Smooth muscle cell (in vitro differentiated cells): ENCODE measurements at regions not wholly inside any gene's neighbourhood (a gene's known extent, or its start where the extent isn't known, plus 50 kb on each side); places are given as distances from the start of the nearest gene placed in this dataset.

Experiments used
- DNase-seq: peaks from one replicate; lab custom pipeline; 2025; ENCODE audit not compliant: unreplicated experiment; lab: John Stamatoyannopoulos, UW
- H2AFZ ChIP-seq: fragments of 200-600 bp; sonication (generic); 2 replicates; pipeline ENCODE4 v1.6.0; 2016; ENCODE audit warnings: antibody characterized with exemption, low read depth, mild to moderate bottlenecking
- H3F3A ChIP-seq: fragments of 200-600 bp; sonication (generic); 2 replicates; pipeline ENCODE4 v1.6.0; 2017; ENCODE audit warnings: antibody characterized with exemption, low read depth
- H3K27ac ChIP-seq: fragments of 200-600 bp; sonication (generic); 2 replicates; pipeline ENCODE4 v1.5.1; 2016; ENCODE audit warnings: low read depth, mild to moderate bottlenecking
- H3K27me3 ChIP-seq: fragments of 200-600 bp; sonication (generic); 2 replicates; pipeline ENCODE4 v1.6.1; 2016; ENCODE audit warnings: low read depth, mild to moderate bottlenecking
- H3K36me3 ChIP-seq: fragments of 200-600 bp; sonication (generic); 2 replicates; pipeline ENCODE4 v1.5.1; 2016; ENCODE audit warnings: low read depth
- H3K4me1 ChIP-seq: fragments of 200-600 bp; sonication (generic); 2 replicates; pipeline ENCODE4 v1.5.1; 2016; ENCODE audit warnings: low read depth
- H3K4me2 ChIP-seq: fragments of 200-600 bp; sonication (generic); 2 replicates; pipeline ENCODE4 v1.6.0; 2016; ENCODE audit warnings: mild to moderate bottlenecking
- H3K4me3 ChIP-seq: fragments of 200-600 bp; sonication (generic); 2 replicates; pipeline ENCODE4 v1.5.1; 2016; ENCODE audit warnings: mild to moderate bottlenecking
- H3K79me2 ChIP-seq: fragments of 200-600 bp; sonication (generic); 2 replicates; pipeline ENCODE4 v1.6.0; 2016; ENCODE audit warnings: low read depth, mild to moderate bottlenecking
- H3K9ac ChIP-seq: fragments of 200-600 bp; sonication (generic); 2 replicates; pipeline ENCODE4 v1.6.0; 2016; ENCODE audit warnings: low read depth
- H3K9me3 ChIP-seq: fragments of 200-600 bp; sonication (generic); replicated peaks from 2 replicates; pipeline ENCODE4 v1.5.1; 2016; ENCODE audit warnings: low read depth
- H4K20me1 ChIP-seq: fragments of 200-600 bp; sonication (generic); 2 replicates; pipeline ENCODE4 v1.6.0; 2016; ENCODE audit warnings: low read depth
- WGBS: methylation state at CpG from one replicate; pipeline ENCODE4 v1.1.7; 2016; ENCODE audit warnings: low lambda C conversion rate; 5-methylcytosine and 5-hydroxymethylcytosine counted together
- TF ChIP-seq, protein P1 (sequence below): fragments of 200-600 bp; sonication (generic); IDR thresholded peaks from 2 replicates; pipeline ENCODE4 v1.5.1; 2017; ENCODE audit warnings: borderline replicate concordance, mild to moderate bottlenecking, antibody characterized with exemption; ENCODE audit not compliant: insufficient read depth, poor library complexity, severe bottlenecking

DNA sequence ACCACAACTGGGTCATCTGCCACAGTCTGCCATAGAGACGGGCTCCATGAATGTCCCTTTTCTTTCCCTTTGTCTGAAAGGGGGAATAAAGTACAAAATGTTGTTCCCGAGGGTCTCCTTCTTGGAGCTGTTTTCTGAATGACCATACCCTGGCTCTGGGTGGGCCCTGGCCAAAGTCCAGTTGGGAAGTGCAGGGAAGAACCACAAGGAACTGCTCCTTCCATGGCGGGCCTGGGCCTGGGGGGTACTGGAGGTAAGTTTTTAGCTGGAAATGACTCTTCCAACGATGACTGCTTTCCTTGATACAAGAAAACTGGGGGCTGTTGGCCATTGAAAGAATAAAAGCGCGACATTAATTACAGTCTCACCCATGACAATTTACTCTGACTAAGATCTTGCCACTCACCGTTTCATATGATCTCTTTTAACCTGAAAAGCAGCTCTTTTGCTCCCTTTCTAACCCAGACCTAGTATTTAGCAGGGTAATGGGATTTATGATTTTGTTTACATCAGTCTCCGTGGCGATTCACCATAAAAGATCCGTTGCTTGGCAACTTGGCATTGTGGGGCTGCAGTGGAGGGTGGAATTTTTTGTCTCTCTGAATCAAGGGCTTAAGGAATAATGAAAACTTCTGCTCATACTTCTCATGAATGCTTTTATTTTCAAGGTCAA is 89.2 kb upstream of the PTCH1 start:
- Histone ChIP-seq H2AFZ (no peak overlapping the region), H3K4me2 (peak overlapping the region; percentile 44), H4K20me1 (no peaks in the 10 kb centered on the region), H3K27me3 (no peaks in the 10 kb centered on the region), H3K4me1 (peaks cover 11% of the 10 kb centered on the region), H3K9ac (peak overlapping the region; percentile 34), H3K79me2 (no peaks in the 10 kb centered on the region), H3K36me3 (no peaks in the 10 kb centered on the region), H3K9me3 (no peaks in the 10 kb centered on the region), H3K27ac (no peak overlapping the region), H3F3A (no peaks in the 10 kb centered on the region), H3K4me3 (no peak overlapping the region)
- no peak for DNase-seq
- 74% methylated on average over 10 of the region's 10 CpGs for WGBS
- TF ChIP-seq, protein P1, sequence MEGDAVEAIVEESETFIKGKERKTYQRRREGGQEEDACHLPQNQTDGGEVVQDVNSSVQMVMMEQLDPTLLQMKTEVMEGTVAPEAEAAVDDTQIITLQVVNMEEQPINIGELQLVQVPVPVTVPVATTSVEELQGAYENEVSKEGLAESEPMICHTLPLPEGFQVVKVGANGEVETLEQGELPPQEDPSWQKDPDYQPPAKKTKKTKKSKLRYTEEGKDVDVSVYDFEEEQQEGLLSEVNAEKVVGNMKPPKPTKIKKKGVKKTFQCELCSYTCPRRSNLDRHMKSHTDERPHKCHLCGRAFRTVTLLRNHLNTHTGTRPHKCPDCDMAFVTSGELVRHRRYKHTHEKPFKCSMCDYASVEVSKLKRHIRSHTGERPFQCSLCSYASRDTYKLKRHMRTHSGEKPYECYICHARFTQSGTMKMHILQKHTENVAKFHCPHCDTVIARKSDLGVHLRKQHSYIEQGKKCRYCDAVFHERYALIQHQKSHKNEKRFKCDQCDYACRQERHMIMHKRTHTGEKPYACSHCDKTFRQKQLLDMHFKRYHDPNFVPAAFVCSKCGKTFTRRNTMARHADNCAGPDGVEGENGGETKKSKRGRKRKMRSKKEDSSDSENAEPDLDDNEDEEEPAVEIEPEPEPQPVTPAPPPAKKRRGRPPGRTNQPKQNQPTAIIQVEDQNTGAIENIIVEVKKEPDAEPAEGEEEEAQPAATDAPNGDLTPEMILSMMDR, result no peak

DNA sequence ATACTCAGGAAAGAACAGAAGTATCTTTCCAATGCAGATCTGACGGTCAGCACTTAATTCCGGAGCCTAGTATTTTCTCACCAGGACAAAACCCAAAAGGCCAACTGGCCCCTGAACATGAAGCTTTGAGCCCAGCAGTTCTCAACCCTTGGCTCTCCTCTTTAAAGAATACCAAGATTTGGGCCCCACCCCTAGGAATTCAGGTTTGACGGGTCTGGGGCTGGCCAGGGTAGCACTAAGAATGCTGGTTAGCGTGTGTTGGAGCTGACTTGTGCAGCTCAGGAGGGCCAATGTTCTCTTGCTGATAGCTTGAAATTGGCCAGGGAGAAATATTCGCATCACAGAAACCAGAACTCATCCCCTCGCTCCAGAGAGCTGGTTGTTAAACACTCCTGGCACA is 88.3 kb upstream of the PTCH1 start:
- Histone ChIP-seq H2AFZ (no peak overlapping the region), H3K27ac (no peak overlapping the region), H3K79me2 (no peaks in the 10 kb centered on the region), H3K4me2 (no peak overlapping the region), H3K36me3 (no peaks in the 10 kb centered on the region), H3F3A (no peaks in the 10 kb centered on the region), H3K9ac (no peak overlapping the region), H3K27me3 (no peaks in the 10 kb centered on the region), H3K4me1 (peaks cover 11% of the 10 kb centered on the region), H3K9me3 (no peaks in the 10 kb centered on the region), H3K4me3 (no peak overlapping the region), H4K20me1 (no peaks in the 10 kb centered on the region)
- TF ChIP-seq, protein P1, result no peak
- WGBS, result 80% methylated on average over 6 of the region's 6 CpGs
- DNase-seq, result no peak

DNA sequence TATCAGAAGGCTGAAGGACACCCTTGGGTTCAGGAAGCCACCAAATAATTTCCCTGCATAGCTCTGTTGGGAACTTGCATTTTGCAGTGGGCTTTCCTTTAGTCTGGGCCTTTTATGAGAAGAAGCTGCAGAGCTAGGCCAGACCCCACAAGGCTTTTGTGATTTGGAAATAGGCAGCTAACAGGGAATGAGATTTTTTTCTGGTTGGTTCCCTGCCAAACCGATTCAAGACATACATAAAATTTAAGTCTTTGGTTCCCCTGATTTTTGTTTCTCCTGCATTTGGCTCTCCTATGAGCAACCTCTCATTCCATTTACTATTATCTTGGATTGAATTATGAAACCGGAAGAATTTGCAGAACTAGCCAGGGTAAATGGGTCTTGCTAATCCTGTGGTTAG is 81.5 kb upstream of the PTCH1 start:
- H3K4me2 ChIP-seq, result no peak overlapping the region
- H3K36me3 ChIP-seq, result no peaks in the 10 kb centered on the region
- no peak overlapping the region for H3K27ac ChIP-seq
- TF ChIP-seq, protein P1, result no peak
- H3K79me2 ChIP-seq, result no peaks in the 10 kb centered on the region
- no peak for DNase-seq
- 79% methylated on average over 2 of the region's 2 CpGs for WGBS
- H2AFZ ChIP-seq, result no peak overlapping the region
- no peaks in the 10 kb centered on the region for H4K20me1 ChIP-seq
- H3K4me3 ChIP-seq, result no peak overlapping the region
- no peaks in the 10 kb centered on the region for H3K4me1 ChIP-seq
- H3K9me3 ChIP-seq, result no peaks in the 10 kb centered on the region
- H3K27me3 ChIP-seq, result no peaks in the 10 kb centered on the region
- H3F3A ChIP-seq, result no peaks in the 10 kb centered on the region
- no peak overlapping the region for H3K9ac ChIP-seq

DNA sequence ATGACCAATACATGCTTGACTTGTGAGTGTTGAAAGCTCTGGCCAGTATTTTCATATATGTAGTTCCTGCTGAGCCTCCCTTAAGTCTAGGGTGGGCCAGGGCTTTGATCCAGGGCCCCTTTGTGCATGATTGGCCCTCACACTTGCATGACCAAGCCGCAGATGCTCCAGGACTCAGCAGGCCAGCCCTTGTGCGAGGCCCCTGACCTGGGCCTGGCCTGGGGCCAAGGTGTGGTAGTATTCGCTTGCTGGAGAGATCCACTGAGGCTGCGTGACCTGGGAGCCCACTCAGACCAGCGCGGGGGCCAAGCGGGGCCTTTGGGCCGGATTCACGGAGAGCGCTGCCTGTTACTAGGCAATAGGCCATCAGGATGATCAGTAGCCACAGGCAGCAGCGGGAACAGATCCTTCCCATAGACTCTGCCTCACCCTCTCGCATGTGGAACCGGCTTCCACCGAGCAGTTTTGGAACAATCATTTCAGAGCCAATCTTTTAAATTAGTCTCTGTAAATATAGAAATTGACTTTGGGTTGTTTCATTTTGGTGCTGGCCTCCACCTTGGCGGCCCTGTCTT is 79.0 kb upstream of the PTCH1 start:
- Histone ChIP-seq H3K4me1 (no peaks in the 10 kb centered on the region), H3K27me3 (no peaks in the 10 kb centered on the region), H4K20me1 (no peaks in the 10 kb centered on the region), H3K79me2 (no peaks in the 10 kb centered on the region), H3K36me3 (no peaks in the 10 kb centered on the region), H3K9me3 (no peaks in the 10 kb centered on the region), H3K9ac (no peak overlapping the region), H3K4me3 (no peak overlapping the region), H2AFZ (no peak overlapping the region), H3K27ac (no peak overlapping the region), H3F3A (no peaks in the 10 kb centered on the region), H3K4me2 (no peak overlapping the region)
- WGBS, result 99% methylated on average over 15 of the region's 15 CpGs
- no peak for DNase-seq
- TF ChIP-seq, protein P1, result no peak
